GM18508 (cell line): ENCODE measurements at regions not wholly inside any gene's neighbourhood (a gene's known extent, or its start where the extent isn't known, plus 50 kb on each side); places are given as distances from the start of the nearest gene placed in this dataset.

ENCODE experiments used
- ATAC-seq: cut with Tn5 transposase; IDR thresholded peaks from one replicate; pipeline ENCODE4 v1.9.1; 2021; ENCODE audit warnings: moderate number of reproducible peaks; ENCODE audit not compliant: insufficient read depth, unreplicated experiment

DNA sequence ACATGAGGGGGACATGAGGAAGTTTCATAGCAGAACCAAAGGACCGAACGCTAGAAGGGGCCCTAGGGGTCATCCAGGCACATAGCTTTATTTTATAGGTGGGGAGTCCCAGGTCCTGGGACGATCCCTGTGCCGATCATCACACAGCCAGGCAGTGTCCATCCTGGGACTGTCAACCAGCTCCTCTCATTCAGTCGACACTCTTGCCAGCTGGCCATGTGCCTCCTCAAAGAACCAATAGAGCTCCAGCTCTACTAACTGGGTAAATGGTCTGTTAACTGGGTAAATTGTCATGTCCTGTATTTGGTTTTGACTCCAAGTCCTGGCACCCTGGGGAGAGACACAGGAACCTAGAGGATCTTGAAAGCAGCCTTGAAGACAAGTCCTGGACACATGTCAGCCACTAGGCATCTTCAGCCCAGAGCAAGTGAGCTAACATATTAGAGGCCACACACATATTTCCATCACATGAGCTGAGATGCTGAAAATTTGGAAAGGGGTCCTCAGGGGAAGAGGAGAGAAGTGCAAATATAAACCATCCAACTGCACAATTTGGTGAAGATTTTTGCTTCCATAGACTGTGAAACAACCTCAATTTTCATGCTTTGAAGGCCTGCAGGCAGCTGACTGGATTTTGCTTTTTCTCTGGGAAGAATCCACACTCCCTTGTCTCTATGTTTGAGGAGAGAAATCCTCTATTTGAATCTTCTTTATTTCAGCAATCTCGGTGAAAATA is 361.1 kb upstream of the SLC14A2 start:
- no peak for ATAC-seq

DNA sequence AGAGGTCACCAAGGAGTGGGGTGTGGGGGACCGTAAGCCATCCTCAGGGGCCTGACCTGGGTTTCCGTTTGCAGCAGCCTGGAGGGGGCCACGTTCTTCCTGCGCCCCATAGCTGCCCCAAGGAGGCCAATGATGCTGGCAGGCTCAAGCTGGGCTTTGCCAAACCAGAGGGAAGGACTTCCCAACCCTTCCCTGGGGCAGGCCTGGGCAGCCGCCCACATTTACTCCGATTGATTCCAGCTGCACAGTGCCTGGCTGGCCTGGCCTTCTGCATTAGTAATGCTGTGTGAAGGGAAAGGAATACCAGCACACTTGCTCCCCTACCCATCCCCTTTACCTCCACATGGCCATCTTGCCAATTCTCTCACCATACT is 360.6 kb upstream of the SLC14A2 start:
- no peak for ATAC-seq

DNA sequence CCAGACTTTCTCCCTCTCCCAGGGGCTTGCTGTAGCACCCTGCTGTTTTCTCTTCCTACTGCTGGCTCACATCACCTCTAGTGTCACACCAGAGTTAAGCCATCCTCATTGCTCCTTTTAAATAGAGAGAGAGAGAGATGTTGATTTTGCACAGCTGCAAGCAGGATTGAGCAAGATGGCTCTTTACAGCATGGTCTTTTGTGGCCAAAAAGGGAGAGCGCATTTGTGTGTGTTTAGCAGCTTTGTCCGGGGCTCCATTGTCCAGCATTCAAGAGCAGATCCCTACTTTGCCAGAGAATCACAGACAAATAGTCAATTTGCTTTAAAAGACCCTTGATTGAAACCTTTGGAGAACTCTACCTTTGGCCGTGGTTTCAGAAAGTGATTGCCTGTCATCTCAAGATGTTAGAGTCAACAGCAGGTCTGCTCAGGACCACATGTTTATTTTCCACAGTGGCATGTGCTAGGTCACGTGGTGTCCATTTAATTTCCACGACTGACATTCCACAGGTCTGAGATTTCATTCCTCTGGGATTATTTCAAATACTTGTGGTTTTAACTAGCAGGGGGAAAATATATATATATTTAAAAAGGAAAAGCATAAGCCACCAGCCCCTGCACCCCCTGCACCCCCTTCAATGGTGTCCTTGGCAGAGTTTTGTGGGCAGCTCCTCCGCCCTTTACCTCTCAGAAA is 359.9 kb upstream of the SLC14A2 start:
- ATAC-seq, result no peak

DNA sequence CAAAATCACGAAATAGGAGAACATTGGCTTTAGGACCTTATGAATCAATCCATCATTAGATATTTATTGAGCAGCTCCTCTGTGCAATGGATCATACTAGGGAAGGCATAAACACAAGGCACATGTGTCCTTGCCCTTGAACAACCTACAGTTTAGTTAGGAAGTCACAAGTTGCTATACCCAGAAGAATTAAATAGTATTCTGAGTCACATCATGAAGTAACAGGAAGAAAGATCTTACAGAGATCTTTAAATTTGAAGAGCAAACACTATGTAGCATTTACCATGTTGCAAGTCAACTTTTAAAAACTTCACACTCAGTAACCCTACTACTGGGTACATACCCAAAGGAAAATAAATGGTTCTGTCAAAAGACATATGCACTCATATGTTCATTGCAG is 355.2 kb upstream of the SLC14A2 start:
- ATAC-seq, result no peak

DNA sequence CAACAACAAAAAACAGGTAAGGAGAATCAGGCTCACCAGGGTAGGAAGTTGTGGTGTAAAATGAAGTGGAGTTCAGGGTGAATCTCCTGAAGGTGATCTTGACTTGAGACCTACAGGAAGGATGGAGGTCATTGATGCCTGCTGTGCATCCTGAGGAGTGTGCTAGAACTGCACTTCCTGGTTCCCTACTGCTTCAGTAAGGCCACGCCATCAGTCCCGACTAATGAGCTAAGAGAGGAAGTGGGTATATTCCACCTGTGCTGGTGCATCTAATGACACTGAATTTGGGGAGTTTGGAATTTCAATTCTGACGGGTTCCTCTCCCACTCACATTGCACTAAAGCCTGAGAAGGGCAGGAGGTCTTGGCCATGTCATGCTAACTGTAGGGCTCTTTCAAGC is 349.3 kb upstream of the SLC14A2 start:
- no peak for ATAC-seq

DNA sequence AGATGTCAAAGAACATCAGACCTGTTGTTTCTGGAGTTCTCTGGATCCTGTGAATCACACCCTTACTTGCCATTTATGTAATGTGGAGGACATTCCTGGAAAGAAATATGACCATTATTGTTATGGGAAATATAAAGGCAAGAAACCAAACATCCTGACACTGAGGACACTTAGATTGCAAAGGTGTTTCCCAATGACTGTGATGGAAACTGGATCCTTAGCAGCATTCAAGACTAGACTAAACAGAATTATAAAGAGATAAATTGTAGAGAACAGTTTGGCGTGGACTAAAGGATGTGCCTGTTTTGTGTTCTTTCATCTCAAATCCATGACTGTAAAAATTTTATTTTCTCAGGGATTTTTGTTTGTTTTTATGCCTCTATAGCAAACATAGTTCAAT is 347.7 kb upstream of the SLC14A2 start:
- no peak for ATAC-seq

DNA sequence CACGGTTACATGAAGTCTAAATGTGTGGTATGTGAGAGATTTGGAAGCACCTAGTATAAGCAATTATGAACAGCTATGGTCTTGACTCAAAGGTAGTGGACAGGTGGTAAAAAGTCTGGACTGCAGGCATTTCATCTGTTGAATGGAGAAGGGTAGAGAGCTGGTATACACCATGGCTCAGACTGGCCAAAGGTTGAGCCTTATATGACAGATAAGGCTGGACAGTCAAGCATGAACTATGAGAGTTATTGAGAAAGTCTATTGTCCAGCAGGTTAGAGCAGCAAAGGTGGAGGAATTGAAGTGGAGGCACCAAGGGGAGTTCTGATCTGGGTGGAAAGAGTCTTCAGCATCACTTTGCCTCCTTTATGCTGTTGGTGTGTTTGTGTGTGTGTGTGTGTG is 346.7 kb upstream of the SLC14A2 start:
- ATAC-seq, result no peak

DNA sequence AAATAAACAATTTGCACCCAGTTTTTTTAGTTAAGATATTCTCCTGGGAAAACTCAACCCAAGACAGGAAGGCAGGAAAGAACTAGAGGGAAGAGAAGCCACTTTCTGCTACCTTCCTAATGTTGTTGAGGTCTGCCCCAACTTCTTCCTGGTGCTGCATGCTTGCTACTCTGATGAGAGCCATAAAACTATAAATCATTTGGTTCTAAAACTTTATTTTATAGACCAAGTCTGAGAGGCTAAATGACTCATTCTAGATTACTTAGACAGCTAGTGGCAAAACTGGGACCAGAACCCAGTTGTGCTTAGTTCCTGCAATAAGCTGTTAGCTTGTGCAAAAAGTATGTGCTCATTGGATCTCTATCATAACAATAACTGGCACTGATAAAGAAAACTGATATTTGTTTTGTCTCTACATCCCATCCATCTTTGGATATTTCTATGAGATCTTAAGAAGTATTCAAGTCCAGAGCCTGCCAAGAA is 344.9 kb upstream of the SLC14A2 start:
- no peak for ATAC-seq

DNA sequence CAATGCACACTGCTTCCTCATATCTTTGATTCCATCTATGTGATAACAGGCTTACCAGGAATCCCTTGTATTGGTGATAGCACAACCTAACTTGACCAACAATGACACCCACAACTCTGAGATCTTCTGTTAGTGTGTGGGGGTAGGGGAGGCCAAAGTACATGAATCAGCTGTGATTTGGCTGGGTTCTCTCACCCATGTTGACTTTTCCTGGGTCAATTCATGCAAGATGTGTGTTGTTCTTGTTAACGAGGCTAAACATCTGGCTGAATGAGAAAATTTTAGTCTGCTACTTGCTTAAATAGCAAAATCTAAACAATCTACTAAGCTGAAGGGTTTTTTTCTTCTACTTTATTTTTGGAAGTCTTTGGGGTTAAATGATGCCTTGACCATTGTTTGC is 341.2 kb upstream of the SLC14A2 start:
- ATAC-seq, result no peak

DNA sequence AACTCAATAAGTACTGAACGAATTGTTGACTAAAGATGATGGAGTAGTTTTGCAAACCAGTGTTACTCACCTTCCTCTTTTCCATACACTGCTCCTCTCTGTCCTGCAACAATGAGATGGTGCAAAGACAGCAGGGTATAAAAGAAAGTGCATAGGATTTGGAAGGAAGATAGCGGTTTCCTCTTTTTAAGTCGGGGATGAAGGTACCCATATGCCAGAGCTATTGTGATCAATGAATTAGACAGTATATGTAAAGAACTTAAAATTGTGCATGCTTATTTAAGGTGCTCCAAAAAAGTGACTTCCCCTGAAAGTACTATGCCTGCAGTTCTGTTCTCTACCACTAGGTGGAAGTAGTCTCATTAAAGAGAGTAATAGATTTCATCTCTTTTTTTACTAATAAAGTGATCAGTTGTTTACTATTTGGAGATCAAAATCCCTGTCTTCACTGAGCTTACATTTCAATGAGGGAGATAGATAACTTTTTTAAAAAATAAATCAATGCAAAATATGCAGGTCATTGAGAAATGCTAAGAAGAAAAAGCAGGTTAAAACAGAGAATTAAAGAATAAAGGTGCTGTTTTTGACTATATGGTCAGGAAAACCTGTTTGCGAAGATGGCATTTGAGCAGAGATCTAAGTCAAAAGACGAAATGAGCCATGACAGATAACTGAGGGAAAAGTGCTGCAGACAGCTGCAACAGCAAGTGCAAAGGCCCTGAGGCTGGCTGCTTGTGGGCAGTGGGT is 339.7 kb upstream of the SLC14A2 start:
- ATAC-seq, result no peak

DNA sequence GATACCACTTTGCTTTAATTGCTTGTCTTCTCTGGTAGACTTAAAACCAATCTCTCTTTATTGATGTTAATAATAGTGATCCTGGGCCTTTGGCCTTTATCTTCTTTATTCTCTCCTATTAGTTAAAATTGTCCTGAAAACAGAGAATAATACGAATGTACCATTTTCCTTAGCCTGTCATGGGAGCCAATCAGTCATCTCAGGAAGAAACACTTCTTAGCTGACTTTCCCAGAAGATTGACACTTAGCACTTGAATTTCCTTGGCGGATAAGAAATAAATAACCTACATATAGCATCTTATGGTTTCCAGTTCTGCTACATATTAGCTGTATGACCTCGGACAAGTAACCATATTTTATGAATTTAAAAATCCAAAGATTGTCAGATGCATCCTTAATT is 338.4 kb upstream of the SLC14A2 start:
- ATAC-seq, result no peak

DNA sequence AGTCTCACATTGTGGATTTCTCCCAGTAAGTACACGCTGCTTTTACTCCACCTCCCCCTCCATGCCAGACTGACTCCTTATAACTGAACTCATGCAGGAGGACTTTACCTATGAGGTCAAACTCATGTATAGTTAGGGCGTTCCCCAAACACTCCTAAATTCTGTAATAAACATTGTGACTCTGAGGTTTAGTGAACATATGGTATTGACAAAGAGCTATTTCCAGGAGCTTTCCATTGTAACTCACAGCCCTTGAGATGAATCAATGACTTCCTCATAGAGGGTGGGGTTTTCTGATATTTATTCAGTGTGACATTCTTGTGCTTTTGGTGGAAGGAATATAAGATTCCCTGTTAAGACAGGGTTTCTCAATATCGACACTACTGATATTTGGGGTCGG is 337.4 kb upstream of the SLC14A2 start:
- ATAC-seq, result no peak

DNA sequence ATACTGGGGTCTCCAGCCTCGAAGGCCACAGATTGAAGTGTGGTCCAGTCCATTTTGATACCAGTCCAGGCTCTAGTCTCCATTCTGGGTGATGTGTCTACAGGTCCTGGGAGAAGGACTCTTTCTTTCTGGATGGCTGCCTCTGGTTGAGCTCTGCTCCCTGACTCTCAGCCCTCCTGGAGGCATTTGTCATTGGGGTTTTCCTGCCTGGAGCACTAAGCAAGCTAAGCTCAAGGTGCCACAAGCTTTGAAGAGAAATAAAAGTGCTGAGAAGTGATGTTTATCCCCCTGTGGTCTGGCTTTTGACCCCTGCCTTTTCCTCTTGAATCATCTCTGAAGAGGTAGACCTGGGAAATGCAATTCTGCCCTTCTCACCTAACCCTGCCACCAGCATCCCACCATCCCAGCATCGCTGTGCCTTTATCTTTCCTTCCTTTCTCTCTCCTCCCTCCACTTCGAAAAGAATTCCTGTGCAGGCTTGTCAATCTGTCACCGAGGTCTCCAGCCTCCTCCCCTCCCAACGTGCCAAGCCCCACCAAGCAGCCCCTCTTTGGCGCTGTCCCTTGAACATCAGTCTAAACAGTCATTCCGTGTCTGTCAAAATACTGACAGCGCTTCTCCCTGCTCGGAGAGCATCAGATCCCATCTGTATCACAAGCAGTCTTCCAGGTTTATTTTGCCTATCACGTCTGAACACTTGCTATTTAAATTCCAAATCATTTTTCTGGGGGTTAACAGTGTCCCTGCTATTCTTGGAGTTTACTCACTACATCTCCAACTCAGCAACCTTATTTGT is 334.6 kb upstream of the SLC14A2 start:
- no peak for ATAC-seq

DNA sequence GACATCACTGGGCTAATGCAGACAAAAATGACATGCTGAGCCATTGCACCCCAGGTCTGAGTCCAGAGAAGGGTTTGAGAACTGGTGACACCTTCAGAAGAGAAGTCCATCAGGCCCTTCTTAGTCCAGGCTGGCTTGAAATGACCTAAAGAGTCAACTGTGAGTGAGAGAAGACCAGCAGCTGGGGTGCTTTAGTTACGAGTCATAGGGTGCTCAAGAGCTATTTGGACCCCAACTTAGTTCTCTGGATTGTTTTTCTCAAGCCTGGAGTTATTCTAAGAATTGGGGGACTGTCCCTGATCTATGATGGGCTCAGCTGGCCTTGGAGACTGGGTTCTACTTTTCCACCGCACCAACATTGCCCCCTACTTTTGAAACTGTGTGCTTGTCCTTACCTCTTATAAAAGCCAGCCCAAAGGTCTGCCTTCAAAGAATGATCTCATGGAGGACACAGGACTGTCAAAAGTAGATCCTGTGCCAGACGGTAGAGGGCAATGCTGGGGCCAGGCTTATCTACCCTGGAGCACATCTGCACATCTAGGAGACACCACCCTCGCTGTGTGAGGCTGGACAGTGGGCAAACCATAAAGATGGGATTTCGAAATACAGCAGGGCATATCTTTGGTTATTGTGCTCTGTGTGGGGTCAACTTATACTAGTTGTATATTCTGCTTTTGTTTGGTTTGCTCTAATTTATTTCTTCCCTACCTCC is 333.0 kb upstream of the SLC14A2 start:
- no peak for ATAC-seq

DNA sequence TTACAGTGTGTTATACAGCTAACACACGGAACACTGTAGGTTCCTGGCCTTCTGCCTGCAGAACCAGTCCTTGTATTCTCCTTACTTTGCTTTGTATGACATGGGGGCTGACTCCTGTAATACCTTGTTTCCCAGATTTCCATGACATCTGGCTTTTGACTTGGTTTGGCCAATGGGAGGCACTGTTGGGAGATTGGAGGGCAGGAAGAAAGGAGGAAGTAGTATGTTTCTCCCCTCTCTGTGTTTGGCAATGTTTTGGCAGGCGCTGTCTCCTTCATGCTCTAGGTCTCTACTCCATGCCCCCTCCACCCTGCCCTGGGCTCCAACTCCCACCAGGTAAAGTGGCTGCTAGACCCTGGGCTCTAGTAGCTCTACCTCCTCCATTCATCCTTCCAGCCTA is 331.1 kb upstream of the SLC14A2 start:
- ATAC-seq, result no peak

DNA sequence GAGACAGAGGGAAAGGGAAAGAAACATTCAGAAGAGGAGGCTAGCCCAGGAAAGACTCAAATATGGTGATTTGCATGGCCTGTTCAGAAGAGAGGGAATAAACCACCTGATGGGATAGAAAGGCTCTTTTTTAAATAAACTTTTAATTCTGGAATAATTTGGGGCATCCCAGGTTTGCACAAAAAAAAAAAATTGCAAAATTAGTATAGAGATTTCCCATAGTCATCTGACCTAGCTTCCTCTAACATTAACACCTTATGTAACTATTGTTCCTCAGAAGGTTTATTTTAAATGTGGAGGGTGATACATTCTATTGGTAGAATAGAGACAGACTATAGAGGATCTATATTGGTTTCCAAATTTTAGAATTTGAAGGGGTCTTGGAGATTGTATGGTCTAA is 330.4 kb upstream of the SLC14A2 start:
- no peak for ATAC-seq

DNA sequence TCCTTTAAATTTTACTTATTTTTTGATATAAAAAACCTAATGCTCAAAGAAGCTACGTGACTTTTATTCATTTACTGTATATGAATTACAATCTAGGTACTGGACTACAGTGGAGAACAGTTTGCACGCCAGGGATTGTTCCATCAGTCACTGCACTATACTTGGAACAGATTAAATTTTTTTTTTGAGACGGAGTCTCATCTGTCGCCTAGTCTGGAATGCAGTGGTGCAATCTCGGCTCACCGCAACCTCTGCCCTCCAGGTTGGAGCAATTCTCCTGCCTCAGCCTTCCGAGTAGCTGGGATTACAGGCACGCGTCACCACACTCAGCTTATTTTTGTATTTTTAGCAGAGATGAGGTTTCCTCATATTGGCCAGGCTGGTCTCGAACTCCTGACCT is 330.0 kb upstream of the SLC14A2 start:
- no peak for ATAC-seq

DNA sequence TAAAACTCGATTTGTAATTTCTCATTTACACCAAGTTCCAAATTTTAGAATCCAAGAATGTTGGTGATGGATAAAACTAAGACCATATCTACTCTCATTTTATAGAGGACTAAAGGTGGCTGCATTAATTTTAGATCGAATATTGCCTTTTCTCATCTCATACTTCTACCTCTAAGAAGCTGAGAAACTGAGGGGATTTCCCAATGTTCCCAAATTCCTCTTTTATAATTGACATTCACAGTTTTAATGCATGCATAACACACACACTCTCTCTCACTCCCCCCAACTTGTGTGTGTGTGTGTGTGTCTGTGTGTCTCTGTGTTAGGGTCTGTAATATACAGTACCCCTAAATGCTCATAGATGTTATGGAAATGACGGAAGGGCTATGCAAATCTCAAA is 328.8 kb upstream of the SLC14A2 start:
- ATAC-seq, result no peak

DNA sequence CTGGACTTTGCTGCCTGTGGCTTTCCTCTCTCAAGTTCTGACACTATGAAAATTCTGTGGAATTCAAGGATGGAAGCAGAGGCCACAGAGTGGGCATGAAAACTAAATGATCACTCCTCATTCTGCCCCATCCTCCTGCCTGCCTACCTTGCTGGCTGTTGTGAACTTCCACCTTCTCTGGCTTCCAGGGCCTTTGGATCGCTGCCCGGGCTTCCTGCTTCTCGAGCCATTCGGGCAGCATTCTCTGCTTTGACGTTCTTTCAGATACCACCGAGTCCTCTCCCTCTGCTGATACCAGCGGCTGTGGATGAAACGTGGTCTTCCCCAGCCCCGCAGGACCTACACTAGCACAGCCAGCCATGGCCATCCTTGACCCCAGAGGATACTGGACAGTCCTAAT is 327.7 kb upstream of the SLC14A2 start:
- no peak for ATAC-seq

DNA sequence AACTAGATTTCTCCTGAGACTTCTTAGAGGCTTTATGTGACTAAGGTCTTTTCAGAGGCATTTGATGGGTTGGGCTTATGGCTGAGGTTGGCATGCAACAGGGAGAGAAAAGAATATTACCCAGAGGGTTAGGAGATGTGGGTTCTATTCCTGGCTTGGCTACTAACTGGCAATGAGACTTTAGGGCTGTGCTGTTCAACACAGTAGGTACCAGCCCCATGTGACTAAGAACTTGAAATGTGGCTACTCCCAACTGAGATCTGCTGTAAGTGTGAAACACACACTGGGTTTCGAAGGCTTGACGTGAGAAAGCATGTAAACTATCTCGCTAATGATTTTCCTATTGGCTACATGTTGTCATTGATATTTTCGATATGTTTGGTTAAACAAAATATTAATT is 324.9 kb upstream of the SLC14A2 start:
- no peak for ATAC-seq
